ENCODE measurements at regions not wholly inside any gene's neighbourhood (a gene's known extent, or its start where the extent isn't known, plus 50 kb on each side); places are given as distances from the start of the nearest gene placed in this dataset.

DNA sequence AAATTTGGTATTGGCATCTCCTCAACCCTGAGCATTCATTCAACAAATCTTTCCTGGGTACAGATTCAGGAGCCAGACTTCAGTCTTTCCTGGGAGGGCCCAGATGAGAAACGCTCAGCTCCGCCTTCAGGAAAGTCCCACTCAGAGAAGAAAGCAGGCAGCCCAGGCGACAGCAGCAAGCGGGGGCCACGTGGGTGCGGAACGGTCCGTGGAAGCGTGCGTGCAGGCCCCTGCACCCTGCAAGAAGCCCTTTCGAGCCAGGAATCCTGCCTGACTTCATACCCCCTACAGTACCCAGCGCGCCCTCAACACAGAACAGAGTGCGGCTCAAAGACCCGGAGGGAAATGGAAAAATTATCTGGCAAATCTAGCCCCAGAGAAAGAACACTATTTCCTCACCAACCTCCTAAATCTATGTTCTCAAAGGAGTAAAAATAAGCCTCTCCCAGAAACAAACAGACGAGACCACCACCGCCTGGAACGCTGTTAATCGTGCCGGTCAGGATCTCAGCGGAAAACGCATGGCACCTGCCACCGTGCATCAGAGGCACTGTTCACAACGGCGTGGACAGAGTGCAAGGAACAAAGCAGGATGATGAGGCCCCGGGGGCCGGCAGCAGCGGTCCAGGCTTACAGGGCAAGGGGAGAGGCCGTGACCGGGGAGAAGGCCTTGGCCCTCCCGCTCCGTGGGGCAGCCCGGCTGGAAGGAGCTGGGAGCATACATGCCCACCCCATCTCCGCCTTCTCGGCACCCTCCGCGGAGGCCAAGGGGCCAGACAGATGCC lies 318.3 kb downstream of the EIPR1 start:
- Histone ChIP-seq H3K4me1 (no peaks in the 10 kb centered on the region), H3K36me3 (no peaks in the 10 kb centered on the region), H3K27ac (no peak overlapping the region), H3K4me3 (replicated peaks in 1 of 3) (no peak overlapping the region), H3K27me3 (no peaks in the 10 kb centered on the region), H3K9me3 (no peaks in the 10 kb centered on the region)
- intact Hi-C loops (cut with DNase I), result no loop called here
- DNase-seq, result no peak
- TF ChIP-seq, protein P1, sequence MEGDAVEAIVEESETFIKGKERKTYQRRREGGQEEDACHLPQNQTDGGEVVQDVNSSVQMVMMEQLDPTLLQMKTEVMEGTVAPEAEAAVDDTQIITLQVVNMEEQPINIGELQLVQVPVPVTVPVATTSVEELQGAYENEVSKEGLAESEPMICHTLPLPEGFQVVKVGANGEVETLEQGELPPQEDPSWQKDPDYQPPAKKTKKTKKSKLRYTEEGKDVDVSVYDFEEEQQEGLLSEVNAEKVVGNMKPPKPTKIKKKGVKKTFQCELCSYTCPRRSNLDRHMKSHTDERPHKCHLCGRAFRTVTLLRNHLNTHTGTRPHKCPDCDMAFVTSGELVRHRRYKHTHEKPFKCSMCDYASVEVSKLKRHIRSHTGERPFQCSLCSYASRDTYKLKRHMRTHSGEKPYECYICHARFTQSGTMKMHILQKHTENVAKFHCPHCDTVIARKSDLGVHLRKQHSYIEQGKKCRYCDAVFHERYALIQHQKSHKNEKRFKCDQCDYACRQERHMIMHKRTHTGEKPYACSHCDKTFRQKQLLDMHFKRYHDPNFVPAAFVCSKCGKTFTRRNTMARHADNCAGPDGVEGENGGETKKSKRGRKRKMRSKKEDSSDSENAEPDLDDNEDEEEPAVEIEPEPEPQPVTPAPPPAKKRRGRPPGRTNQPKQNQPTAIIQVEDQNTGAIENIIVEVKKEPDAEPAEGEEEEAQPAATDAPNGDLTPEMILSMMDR (IDR thresholded peaks at IDR 0.05), result no peak
- TF ChIP-seq POLR2A (IDR thresholded peaks at IDR 0.05), result no peak
- WGBS, 2 donors, result 76 to 83% methylated on average over 37 of the region's 37 CpGs

DNA sequence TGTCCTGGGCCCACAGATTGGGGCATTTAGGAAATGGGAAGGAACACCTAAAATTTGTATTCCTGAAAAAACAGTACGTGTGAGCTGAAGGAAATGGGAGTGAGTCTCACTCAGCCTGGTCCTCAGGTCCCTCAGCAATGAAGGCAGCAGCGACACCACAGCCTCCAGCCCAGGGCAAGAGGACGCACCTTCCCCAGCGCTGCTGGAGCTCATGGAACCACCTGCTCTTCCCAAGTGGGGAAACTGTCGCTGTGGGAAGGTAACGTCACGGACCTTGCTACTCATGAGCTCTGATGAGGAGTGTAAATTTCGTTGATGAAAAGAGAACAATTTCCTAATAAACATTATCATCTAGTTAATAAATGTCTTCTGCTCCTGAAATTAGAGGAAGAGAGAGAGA lies 323.6 kb downstream of the EIPR1 start:
- no peaks in the 10 kb centered on the region for H3K36me3 ChIP-seq
- no peak for DNase-seq
- 92 to 97% methylated on average over 8 of the region's 8 CpGs for WGBS, 2 donors
- no peaks in the 10 kb centered on the region for H3K9me3 ChIP-seq
- H3K27me3 ChIP-seq, result no peaks in the 10 kb centered on the region
- H3K4me1 ChIP-seq, result no peaks in the 10 kb centered on the region
- no peak overlapping the region for H3K4me3 ChIP-seq (replicated peaks in 1 of 3)
- intact Hi-C loops (cut with DNase I), result no loop called here
- TF ChIP-seq, protein P1 (IDR thresholded peaks at IDR 0.05), result no peak
- TF ChIP-seq POLR2A (IDR thresholded peaks at IDR 0.05), result no peak
- H3K27ac ChIP-seq, result no peak overlapping the region

DNA sequence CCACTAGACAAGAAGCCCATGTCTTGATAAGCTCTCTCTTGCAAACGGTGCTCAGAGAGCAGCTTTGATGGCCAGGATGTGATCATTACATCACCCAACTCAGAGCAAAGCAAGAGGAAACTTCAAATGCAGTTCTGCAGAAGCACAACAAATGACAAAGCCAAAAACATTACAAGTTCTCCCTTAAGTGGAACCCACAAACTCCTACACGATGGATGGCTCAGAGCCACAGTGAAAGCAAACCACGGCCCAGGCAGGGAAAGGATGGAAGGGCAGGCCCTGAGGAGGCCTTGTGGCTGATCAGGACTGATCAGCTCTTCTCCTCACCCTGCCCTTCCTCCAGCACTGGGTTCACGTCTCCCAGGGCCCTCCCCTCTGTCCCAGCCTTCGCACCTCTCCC lies 326.4 kb downstream of the EIPR1 start:
- H3K36me3 ChIP-seq, result no peaks in the 10 kb centered on the region
- no peak overlapping the region for H3K4me3 ChIP-seq (replicated peaks in 1 of 3)
- H3K9me3 ChIP-seq, result no peaks in the 10 kb centered on the region
- no peaks in the 10 kb centered on the region for H3K4me1 ChIP-seq
- no peaks in the 10 kb centered on the region for H3K27me3 ChIP-seq
- H3K27ac ChIP-seq, result no peak overlapping the region
- 77% methylated on average over 5 of the region's 5 CpGs for WGBS, 2 donors
- intact Hi-C loops (cut with DNase I), result no loop called here
- DNase-seq, result no peak
- TF ChIP-seq POLR2A (IDR thresholded peaks at IDR 0.05), result no peak
- TF ChIP-seq, protein P1 (IDR thresholded peaks at IDR 0.05), result no peak

DNA sequence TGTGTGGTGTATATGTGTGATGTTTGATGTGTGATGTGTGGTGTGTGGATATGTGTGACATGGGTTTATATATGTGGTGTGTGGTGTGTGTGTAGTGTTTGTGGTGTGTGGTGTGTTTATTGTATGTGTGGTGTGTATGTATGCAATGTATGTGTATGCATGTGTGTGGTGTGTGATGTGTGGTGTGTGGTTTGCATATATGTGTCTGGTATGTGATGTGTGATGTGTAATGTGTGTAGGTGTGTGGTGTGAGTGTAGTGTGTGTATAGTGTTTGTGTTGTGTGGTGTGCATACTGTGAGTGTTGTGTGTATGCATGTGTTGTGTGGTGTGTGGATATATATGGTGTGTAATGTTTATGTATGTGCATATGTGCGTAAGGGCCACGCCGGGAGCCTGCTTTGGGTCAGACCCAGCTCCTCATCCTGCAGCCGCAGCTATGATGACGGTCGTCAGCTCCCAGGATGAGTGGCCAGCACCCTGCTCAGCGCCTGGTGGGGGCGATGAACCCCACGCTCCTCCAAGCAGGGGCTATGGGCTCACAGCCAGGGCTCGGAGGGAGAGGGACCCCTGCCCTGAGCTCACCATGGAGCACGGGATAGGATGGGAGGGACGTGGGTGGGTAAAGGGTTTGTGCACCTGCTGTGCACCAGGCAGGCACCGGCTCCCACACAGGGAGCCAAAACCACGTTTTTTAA lies 331.3 kb downstream of the EIPR1 start:
- no peaks in the 10 kb centered on the region for H3K27me3 ChIP-seq
- no peaks in the 10 kb centered on the region for H3K4me1 ChIP-seq
- no peak overlapping the region for H3K4me3 ChIP-seq (replicated peaks in 1 of 3)
- H3K9me3 ChIP-seq, result no peaks in the 10 kb centered on the region
- TF ChIP-seq POLR2A (IDR thresholded peaks at IDR 0.05), result no peak
- TF ChIP-seq, protein P1 (IDR thresholded peaks at IDR 0.05), result no peak
- intact Hi-C loops (cut with DNase I), result no loop called here
- H3K27ac ChIP-seq, result no peak overlapping the region
- 75 to 80% methylated on average over 14 of the region's 14 CpGs for WGBS, 2 donors
- DNase-seq, result no peak
- no peaks in the 10 kb centered on the region for H3K36me3 ChIP-seq

DNA sequence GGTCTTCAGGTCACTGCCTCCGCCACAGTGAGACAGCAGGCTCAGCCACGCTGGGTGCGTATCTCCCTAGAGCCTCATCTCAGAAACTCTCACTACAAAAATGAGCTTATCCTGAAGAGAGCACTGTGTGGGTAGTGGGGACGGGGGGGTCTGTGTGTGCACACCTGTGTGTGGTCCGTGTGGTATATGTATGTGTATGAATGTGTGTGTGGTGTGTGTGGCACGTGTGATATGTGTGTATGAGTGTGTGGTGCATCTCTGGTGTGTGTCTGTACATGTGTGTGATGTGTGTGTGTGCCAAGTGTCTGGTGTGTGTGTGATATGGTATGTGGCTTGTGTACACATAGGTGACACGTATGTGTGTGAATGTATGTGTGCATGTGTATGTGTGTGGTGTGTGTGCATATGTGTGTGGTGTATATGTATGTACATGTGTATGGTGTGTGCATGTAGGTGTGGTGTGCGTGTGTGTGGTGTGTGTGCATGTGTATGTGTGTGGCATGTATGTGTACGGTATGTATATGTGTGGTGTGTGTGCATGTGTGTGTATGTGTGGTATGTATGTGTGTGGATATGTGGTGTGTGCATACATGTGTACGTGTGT lies 332.2 kb downstream of the EIPR1 start:
- TF ChIP-seq, protein P1 (IDR thresholded peaks at IDR 0.05), result no peak
- no peak for TF ChIP-seq POLR2A (IDR thresholded peaks at IDR 0.05)
- no peak for DNase-seq
- intact Hi-C loops (cut with DNase I), result no loop called here
- WGBS, 2 donors, result 93 to 96% methylated on average over 10 of the region's 10 CpGs
- no peaks in the 10 kb centered on the region for H3K36me3 ChIP-seq
- H3K9me3 ChIP-seq, result no peaks in the 10 kb centered on the region
- no peak overlapping the region for H3K4me3 ChIP-seq (replicated peaks in 1 of 3)
- H3K27me3 ChIP-seq, result no peaks in the 10 kb centered on the region
- no peak overlapping the region for H3K27ac ChIP-seq
- no peaks in the 10 kb centered on the region for H3K4me1 ChIP-seq

All from thyroid gland (tissue), 4 donors.